GM18502 (cell line): ENCODE measurements at regions not wholly inside any gene's neighbourhood (a gene's known extent, or its start where the extent isn't known, plus 50 kb on each side); places are given as distances from the start of the nearest gene placed in this dataset.
"Not testable (repeated sequence)": the region's sequence is repeated elsewhere in the genome, so short reads cannot be mapped to it uniquely, and the experiment has no call there.

Experiments
- ATAC-seq: cut with Tn5 transposase; IDR thresholded peaks from one replicate; pipeline ENCODE4 v1.9.1; 2021; ENCODE audit warnings: mild to moderate bottlenecking; ENCODE audit not compliant: unreplicated experiment, poor library complexity

DNA sequence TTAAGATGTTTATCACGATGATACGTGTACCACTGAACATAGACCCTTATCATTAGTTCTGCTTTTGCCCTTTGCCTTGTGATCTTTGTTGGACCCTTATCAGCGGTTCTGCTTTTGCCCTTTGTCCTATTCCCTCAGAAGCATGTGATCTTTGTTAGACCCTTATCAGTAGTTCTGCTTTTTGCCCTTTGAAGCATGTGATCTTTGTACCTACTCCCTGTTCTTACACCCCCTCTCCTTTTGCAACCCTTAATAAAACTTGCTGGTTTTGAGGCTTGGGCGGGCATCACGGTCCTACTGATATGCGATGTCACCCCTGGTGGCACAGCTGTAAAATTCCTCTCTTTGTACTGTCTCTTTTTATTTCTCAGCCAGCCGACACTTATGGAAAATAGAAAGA lies 117.0 kb downstream of the SDHAF3 start:
- ATAC-seq: not testable (repeated sequence)

DNA sequence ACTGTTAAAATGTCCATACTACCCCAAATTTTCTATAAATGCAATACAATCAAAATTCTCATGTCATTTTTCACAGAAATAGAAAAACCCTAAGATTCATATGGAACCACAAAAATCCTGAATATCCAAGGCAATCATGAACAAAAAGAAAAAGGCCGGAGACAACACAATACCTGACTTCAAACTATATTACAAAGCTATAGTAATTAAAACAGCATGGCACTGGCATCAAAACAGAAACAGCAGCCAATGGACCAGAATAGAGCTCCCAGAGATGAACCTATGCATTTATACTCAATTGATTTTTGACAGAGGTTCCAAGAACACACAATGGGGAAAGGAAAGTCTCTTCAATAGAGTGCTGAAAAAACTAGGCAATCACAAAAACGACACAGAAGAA lies 128.8 kb downstream of the SDHAF3 start:
- ATAC-seq: no peak

DNA sequence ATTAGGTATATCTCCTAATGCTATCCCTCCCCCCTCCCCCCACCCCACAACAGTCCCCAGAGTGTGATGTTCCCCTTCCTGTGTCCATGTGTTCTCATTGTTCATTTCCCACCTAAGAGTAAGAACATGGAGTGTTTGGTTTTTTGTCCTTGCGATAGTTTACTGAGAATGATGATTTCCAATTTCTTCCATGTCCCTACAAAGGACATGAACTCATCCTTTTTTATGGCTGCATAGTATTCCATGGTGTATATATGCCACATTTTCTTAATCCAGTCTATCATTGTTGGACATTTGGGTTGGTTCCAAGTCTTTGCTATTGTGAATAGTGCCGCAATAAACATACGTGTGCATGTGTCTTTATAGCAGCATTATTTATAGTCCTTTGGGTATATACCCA lies 140.7 kb downstream of the SDHAF3 start:
- not testable (repeated sequence) for ATAC-seq

DNA sequence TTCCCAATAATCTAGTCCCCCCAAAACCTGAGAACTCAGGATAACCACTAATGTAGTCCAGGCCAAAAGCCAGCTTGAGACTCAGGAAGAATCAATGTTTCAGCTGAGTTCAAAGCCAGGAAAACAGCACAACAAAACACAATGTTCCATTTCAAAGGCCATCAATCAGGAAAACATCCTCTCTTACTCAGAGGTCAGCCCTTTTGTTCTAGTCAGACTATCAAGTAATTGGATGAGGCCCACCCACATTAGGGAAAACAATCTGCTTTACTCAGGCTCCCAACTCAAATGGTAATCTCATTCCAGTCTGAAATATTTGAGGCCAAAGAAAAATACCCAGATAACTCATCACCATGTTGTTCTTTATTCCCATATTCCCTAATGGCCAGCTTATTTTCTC lies 152.2 kb downstream of the SDHAF3 start:
- no peak for ATAC-seq

DNA sequence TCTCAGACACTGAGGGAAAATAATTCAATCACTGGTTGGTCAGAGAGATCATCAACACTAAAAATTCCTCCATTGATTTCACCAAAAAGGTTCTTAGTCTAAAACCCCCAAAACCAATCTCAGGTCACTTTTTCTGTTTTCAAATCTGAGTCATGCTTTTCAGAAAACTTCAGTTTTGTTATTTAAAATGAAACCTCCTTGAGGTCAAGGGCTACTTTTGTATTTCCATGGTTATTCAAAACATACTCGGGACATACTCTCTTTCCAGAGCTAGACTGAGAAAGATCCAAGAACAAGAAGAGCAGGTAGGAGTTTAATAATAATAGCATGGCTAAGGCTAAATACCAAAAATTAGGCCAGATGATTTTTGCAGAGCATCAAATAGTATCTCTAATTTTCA lies 152.8 kb downstream of the SDHAF3 start:
- no peak for ATAC-seq

GRCh38 chr7:97271619-97272018 lies 154.1 kb downstream of the SDHAF3 start:
- no peak for ATAC-seq

DNA sequence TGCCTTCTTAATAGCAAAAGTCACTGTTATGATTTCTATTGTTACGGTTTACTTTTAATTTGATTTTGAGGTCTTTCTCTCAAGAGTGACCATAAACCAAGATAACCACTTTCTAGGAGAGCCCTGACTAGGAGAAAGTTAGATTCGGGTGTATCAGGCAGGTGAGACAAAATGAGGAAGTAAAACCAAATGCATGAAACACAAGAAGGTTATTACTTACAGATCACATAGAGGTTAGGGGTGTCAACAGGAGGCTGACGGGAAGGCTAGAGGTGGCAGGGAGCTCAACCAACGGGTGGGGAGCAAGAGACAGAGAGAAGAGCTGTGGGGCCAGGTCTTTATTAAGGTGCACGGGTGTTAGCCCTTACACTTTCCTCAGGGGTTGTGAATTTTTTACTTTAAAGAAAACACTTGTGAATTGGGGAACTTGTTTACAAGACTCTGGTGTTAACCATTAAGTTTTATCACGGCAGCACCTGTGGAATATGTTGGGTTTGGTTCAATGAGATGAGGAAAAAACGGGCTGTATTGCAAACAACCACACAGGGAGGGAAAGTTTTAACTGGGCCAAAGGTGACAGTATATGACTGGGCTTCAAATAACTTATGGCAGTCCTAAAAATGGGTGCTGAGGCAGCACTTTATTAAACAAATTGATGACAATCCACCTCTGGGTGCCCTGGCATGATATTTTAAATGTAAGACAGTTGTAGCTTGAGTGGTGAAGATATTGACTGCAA lies 154.9 kb downstream of the SDHAF3 start:
- ATAC-seq: peak; percentile 89

GRCh38 chr7:97275475-97275874 lies 158.0 kb downstream of the SDHAF3 start:
- ATAC-seq: no peak

- ATAC-seq: no peak
Observed at GRCh38 chr7:97280950-97281349, 163.5 kb downstream of the SDHAF3 start.

DNA sequence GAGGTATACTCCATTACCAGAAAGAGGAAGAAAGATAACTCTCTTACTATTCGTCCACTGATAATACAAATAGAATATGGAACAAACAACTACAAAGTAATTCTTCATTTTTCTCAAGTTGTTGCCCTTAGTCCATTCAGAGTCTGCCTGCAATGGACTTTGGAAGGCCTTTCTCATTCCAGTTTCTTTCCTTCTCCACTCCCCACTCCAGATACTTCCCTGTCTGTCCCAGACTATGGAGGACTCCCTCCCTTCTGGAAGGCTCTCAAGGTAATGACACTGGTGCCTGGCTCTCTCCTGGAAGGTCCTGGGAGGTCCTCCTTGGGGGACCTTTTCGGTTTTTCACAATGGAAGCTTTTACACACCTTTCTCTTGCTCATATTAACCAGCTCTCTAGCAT lies 167.8 kb downstream of the SDHAF3 start:
- no peak for ATAC-seq

DNA sequence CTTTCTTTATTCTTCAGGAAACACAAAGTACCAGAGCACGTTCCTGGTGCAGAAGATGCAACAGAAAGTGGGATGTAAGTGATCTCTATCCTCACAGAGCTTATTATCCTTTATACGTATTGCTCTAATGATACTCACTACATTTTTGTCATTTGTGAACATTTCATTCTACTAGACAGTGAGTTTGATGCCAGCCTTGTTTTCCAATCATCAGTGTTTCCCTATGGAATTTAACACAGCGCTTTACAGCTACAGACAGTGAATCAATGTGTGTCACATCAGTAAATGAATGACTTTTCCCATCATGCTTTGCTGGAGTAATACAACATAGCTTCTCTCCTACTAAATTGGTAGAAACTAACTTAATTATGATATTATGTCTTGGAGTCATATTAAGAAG lies 175.5 kb downstream of the SDHAF3 start:
- ATAC-seq: no peak

DNA sequence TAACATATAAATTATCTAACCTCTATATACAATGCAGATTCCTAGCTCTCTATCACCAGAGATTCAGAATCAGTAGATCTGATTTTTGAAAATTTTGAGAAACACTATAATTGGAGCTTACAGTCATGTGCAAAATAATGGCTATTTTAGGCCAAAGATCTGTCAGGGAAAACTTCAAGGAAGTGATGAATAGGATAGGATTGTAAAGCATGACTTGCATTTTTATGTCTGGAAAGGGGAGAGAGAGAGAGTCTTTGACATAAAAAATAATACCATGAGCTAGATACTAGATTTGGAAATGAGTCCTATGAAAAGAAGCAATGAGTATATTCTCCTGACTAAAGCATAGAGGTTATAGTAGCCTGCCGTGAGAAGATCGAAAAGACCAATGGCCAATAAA lies 181.1 kb downstream of the SDHAF3 start:
- ATAC-seq: no peak

DNA sequence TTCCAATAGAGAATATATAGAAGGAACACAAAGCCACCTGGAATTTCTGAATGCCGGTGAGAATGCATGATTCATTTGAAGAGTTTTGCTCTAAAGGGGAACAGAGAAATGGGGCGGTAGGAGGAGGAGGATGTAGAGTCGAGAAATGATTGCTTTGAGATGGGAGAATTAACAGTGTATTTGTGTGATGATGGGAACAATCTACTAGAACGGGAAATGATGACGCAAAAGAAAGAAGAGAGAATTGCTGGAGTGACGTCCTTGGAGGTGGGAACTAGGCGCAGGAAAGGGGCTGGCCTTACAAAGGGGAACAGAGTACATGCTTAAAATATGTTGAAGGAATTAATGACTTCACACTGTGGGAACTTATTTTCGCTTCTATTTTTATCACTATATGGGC lies 188.1 kb downstream of the SDHAF3 start:
- no peak for ATAC-seq

DNA sequence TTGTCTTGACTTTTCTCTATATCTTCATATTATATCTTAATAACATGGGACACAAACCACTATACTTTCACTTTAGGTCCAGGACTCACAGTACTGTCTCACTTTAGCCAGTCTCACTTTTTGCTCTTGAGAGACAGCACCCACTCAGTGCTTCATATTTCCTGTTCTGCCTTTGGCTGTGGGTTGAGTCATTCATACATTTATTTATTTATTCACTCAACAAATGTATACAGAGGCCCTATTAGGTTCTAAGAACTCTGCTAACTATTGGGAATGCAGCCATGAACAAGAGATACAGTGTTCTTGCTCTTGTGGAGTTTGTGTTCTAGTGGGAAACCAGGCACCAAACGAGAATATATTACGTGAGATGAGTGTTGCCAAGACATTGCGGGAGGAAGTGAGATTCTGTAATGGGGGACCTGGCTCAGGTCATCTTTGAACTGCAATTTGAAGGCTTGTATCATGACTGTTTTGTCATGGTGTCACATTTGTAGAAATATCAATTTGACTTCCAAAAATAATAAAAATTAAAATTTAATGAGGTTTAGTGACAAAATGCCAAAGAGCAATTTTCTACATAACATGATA lies 190.1 kb downstream of the SDHAF3 start:
- no peak for ATAC-seq

- ATAC-seq: no peak
Observed at GRCh38 chr7:97313900-97314299, 196.4 kb downstream of the SDHAF3 start.

DNA sequence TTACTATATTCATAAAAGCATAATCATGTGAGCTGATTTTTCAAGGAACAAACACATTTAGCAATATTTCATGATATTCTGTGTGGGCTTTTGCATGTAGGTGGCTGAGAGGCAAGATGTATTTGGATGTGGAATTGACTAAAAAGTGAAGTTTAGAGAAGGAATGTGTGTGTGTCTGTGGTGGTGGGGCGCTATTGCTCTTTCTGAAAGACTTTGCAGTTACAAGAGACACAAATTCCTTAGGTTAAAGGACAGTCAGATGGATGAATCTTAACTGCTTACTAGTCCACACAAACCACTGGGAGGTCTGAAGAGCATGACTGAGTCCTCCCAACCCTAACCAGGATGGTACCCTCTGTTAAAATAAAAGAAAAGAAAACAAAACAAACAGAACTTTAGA lies 200.1 kb downstream of the SDHAF3 start:
- ATAC-seq: no peak

DNA sequence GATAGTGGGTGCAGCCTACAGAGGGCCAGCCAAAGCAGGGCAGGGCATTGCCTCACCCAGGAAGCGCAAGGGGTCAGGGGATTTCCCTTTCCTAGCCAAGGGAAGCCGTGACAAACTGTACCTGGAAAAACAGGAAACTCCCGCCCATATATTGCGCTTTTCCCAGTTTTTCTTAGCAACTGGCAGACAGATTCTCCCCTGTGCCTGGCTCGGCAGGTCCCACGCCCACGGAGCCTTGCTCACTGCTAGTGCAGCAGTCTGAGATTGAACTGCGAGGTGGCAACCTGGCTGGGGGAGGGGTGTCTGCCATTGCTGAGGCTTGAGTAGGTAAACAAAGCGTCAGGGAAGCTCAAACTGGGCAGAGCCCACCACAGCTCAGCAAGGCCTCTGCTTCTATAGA lies 212.4 kb downstream of the SDHAF3 start:
- ATAC-seq: not testable (repeated sequence)

DNA sequence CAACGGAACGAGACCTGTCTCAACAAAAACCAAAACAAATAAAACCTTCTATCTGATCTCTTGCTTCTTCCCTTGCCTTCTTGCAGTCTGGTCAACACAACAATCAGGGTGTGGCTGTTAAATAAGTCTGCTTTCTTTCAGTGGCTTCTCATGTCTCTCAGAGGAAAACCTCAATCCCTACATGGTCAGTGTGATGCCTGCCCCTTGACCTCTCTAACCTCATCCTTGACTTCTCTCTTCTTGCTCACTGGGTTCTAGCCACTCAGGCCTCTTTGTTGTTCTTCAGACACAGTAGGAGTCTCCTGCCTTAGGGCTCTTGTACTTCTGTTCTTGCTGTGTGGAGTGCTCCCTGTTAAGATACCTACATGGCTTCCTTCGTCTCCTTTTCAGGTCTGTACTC lies 220.4 kb downstream of the SDHAF3 start:
- ATAC-seq: no peak

GRCh38 chr7:97342512-97342911 lies 225.0 kb downstream of the SDHAF3 start:
- no peak for ATAC-seq

GRCh38 chr7:97346349-97346748 lies 228.9 kb downstream of the SDHAF3 start:
- ATAC-seq: no peak

DNA sequence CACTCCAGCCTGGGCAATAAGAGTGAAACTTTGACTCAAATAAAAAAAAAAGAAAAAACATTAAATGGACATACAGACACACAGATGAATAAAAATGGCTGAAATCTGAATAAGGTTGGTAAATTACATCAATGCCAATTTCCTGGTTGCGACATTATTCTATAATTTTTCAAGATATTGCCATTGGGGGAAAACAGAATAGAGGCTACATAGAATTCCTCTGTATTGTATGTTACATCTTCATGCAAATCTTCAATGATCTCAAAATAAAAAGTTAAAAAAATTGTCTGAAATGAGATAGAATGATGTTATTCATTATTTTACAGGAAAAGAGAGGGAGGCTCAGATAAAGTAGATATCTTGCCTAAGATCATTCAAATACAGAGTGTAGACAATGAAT lies 234.0 kb downstream of the SDHAF3 start:
- no peak for ATAC-seq

DNA sequence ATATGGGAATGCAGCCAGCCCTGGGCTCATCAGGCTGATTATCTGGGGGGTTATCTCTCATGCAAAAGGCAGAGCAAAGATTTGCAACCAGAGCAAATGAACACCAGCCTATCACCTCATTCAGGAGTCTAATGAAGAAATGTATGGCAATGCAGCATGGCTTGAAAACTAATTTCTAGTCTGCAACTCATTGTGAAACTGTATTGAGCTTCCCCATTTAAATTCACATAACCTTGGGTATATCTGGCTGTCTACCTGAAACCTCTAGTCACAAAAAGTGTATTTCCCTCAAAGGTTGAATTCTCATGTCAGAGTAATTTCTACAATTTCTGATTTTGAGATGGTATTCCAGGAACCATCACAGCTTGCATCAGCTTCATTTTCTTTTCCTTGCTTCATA lies 240.0 kb downstream of the SDHAF3 start:
- ATAC-seq: peak; percentile 48
